HG03571 (cell line): ENCODE measurements at regions not wholly inside any gene's neighbourhood (a gene's known extent, or its start where the extent isn't known, plus 50 kb on each side); places are given as distances from the start of the nearest gene placed in this dataset.

Source experiments
- ATAC-seq: cut with Tn5 transposase; IDR thresholded peaks from one replicate; pipeline ENCODE4 v1.9.1; 2021; ENCODE audit not compliant: unreplicated experiment

DNA sequence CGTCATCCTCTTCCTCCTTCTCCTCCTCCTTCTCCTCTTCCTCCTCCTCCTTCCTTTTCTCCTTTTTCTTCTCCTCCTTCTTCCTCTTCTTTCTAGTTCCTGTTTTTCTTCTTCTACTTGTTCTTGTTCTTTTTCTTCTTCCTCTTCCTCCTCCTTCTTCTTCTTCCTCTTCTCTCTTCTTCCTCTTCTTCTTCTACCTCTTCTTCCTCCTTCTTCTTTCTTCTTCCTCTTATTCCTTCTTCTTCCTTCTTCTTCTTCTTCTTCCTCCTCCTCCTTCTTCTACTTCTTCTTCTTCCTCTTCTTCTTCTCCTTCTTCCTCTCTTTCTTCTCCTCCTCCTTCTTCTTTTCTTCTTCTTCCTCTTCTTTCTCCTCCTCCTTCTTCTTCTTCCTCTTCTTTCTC lies 310.2 kb upstream of the LMCD1 start:
- ATAC-seq, result no peak

DNA sequence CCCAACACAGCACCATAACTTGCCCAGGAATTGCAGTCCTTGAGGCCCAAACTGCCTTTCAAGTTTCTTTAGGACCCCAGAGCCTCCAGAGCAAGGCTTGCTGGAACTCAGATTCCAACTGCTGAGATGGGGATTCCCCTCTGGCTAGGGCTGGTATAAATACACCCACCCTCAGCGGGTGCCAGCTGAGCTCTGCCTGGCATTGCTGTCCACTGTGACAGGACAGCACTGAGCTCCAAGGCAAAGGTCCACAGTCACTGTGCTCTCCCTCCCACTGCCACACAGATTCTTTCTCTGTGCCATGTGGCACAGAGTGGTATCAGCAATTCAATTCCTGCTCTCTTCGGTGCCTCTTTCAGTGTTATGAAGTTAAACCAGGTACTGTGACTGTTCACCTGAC lies 304.2 kb upstream of the LMCD1 start:
- no peak for ATAC-seq

DNA sequence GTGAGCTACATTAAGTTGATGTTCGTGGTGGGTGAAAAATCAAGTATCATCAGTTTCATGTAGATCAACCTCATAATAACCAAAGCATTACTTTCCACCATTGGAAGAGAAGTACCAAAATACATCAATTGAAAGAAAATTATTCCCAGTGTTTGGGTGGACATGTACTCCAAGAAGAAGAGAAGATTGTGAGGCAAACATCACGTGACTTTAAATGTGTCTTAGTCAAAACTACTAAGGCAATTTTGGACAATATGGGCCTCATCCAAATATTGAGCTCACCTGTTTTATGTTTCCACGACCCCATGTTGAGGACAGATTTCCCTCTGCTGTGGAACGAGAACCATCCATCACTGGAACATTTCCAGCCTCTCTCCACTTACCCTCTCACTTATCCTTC lies 303.0 kb upstream of the LMCD1 start:
- ATAC-seq, result no peak

- no peak for ATAC-seq
Observed at GRCh38 chr3:8200996-8201395, 300.6 kb upstream of the LMCD1 start.

DNA sequence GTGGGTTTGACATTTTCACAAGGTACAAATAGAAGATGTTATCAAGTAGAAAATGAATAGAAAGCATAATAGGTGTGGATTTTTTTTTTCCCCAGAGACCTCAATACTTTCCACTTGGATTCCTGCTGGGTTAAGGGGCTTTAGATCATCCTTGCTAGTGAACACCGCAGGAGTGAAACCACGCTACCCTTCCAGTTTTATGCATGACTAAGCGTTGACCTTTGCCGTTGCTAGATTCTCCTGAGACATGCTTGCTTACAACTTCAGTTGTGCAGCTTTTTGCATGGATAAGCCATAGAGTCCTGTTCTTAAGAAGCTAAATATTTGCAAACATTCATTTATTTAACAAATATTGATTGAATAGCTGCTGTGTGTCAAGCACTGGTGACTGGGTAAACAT lies 299.7 kb upstream of the LMCD1 start:
- ATAC-seq, result no peak

DNA sequence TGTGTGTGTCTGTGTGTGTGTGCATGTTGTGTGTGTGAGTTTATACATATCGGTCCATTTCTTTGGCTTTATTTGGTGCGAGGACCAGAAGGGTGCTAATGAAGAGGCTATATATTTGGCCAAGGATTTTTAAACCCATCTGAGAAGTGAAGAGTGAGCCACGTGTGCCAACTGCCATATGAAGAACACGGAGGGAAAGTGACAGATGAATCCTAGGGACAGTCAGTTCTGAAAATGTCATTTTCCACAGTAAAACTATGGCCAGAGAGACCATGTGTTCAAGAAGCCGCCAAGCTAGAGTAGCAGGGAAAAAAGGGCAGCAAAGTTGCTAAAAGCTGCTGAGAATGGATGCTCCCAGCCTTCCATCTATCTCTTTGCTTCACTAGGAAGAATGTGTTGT lies 297.3 kb upstream of the LMCD1 start:
- ATAC-seq, result no peak

GRCh38 chr3:8204853-8205650 lies 296.6 kb upstream of the LMCD1 start:
- ATAC-seq, result no peak

DNA sequence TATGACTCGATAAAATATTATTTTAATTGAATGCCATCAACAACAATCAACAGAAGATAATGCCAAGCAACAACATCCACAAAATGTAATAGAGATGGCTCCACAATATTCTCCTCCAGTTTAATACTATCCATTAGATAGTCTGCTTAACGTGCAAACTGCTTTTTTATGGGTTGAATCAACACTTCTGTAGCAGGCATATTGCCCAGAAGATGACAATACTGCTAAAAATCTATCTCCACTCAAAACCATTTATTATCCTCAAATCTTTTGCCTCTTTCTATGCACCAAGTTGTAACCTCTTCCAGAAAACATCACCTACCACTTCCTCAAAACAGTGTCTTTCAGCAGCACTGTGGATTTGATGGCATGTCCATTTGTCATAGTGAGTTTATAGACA lies 295.7 kb upstream of the LMCD1 start:
- no peak for ATAC-seq

GRCh38 chr3:8206971-8207617 lies 294.5 kb upstream of the LMCD1 start:
- no peak for ATAC-seq

DNA sequence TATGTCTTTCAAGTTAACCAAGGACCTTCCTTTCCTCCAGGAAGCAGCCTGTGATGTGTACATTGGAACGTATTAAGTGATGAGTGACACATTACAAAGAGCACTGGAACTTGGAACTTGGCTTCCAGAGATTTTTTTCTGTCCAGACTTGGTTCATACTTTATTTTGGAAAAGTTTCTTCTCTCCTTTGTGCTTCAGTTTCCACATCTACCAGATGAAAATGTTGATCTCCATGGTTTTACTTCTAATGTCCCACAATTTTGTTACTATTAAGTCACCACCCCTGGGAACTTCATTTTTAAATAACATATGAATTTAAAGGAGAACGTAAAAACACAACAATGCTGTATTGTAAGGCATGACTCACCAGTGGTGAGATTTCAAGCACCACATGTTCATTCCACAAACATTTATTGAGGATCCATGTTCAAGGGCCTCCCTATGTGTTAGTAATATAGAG lies 290.7 kb upstream of the LMCD1 start:
- ATAC-seq, result no peak

DNA sequence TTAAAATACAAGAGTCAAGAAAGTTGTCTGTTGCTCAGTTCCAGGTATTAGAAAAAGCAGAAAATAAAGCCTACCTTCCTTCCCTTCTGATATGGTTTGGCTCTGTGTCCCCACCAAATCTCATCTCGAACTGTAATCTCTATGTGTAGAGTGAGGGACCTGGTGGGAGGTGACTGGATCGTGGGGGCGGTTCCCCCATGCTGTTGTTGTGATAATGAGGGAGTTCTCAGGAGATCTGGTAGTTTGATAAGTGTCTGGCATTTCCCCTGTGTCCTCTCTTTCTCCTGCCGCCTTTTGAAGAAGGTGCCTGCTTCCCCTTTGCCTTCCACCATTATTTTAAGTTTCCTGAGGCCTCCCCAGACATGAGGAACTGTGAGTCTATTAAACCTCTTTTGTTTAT lies 288.8 kb upstream of the LMCD1 start:
- no peak for ATAC-seq

- no peak for ATAC-seq
Observed at GRCh38 chr3:8213286-8213685, 288.3 kb upstream of the LMCD1 start.

GRCh38 chr3:8215821-8216220 lies 285.8 kb upstream of the LMCD1 start:
- ATAC-seq, result no peak

DNA sequence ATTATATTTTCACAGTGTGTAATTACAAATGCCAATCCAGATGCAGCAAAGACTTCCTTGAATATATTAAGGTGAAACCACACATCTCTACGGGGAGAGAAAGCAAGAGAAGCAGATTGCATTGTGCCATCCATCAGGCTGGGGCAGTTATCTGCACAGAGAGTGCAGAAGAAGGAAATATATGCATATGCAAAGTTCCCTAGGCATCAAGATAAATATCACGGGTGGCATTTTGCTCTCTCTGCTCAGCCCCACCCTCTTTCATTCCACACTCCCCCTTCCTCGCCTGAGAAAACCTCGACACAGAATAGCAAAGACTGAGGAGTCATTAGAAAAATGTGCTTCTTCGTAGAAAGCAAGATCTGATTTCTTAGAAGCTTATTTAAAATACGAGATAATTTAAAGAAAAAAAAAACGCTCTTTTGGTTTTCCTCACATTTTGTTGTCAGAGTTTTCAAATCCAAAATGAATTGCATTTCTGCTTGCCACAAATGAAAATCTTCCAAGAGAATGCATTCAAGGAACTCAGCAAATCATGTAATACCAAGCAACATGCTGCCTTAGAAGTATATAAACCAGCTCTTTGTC lies 283.2 kb upstream of the LMCD1 start:
- ATAC-seq, result no peak

DNA sequence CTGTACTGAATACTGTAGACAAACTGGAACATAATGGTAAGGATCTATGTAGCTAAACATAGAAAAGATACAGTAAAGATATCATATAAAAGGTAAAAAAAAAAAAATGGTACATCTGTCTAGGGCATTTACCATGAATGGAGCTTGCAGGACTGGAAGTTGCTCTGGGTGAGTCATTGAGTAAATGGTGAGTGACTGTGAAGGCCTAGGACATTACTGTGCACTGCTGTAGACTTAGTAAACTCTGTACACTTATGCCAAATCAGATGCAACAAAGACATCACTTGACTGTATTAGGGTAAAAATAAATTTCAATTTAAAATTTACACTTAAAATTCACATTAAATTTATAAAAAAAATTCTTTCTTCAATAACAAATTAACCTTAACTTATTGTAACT lies 281.3 kb upstream of the LMCD1 start:
- no peak for ATAC-seq

GRCh38 chr3:8223766-8224165 lies 277.9 kb upstream of the LMCD1 start:
- ATAC-seq, result no peak

- no peak for ATAC-seq
Observed at GRCh38 chr3:8224941-8225340, 276.7 kb upstream of the LMCD1 start.

DNA sequence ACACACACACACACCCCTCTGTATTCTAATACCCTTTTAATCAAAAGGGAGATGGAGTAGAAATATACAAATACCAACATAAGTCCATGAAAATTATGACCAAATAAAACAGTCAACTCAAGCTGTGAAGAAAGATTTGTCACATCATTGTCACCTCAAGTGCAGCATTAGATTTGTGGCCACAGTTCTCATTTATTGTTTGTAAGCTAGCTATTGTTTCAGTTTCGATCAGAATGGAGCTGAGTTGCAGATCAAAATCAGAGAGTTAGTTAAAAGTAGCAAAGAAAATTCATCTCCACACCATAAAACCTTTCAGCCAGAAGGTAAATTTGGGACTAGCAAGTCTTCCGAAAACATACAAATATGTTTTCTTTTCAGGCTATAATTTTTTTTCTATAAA lies 267.7 kb upstream of the LMCD1 start:
- no peak for ATAC-seq

- ATAC-seq, result no peak
Observed at GRCh38 chr3:8236264-8236663, 265.4 kb upstream of the LMCD1 start.

DNA sequence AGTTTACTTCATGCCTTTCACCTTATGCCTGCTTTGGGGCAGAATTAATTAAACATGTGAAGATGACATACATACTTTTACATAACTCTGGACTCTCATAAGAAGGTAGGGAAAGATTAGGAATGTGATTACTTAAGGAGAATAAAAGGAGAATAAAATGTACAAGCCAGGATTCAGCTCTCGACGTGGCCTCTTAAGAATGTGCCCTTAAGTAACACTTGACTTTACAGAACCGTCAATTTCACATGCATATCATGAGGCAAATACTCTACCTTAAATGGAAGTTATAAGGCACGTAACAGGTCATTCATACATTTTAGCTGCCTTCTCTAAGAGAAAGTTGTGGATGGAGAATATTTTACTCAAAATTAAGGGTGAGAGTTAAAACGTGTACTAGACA lies 263.7 kb upstream of the LMCD1 start:
- no peak for ATAC-seq

GRCh38 chr3:8238432-8238831 lies 263.2 kb upstream of the LMCD1 start:
- no peak for ATAC-seq

- no peak for ATAC-seq
Observed at GRCh38 chr3:8239095-8239494, 262.5 kb upstream of the LMCD1 start.
